ENCODE measurements at regions not wholly inside any gene's neighbourhood (a gene's known extent, or its start where the extent isn't known, plus 50 kb on each side); places are given as distances from the start of the nearest gene placed in this dataset.

- DNase-seq (ENCODE audit: low read depth in 2 of 2): no peak
These were observed 879.7 kb downstream of the QKI start for GRCh38 chr6:164294047-164294784.

GRCh38 chr6:164291224-164291623 is 876.7 kb downstream of the QKI start:
- DNase-seq (ENCODE audit: low read depth in 2 of 2): no peak

GRCh38 chr6:164290101-164290500 is 875.6 kb downstream of the QKI start:
- no peak for DNase-seq (ENCODE audit: low read depth in 2 of 2)

- DNase-seq (ENCODE audit: low read depth in 2 of 2): no peak
These were observed 871.5 kb downstream of the QKI start for GRCh38 chr6:164286011-164286410.

GRCh38 chr6:164283574-164283973 is 869.1 kb downstream of the QKI start:
- DNase-seq (ENCODE audit: low read depth in 2 of 2): no peak

GRCh38 chr6:164276211-164276610 is 861.7 kb downstream of the QKI start:
- DNase-seq (ENCODE audit: low read depth in 2 of 2): no peak

- no peak for DNase-seq (ENCODE audit: low read depth in 2 of 2)
These were observed 861.3 kb downstream of the QKI start for GRCh38 chr6:164275773-164276172.

GRCh38 chr6:164274493-164274892 is 860.0 kb downstream of the QKI start:
- DNase-seq (ENCODE audit: low read depth in 2 of 2): no peak

- no peak for DNase-seq (ENCODE audit: low read depth in 2 of 2)
These were observed 859.0 kb downstream of the QKI start for GRCh38 chr6:164273491-164273890.

- DNase-seq (ENCODE audit: low read depth in 2 of 2): no peak
These were observed 852.3 kb downstream of the QKI start for GRCh38 chr6:164266851-164267250.

GRCh38 chr6:164262348-164262747 is 847.8 kb downstream of the QKI start:
- DNase-seq (ENCODE audit: low read depth in 2 of 2): no peak

- no peak for DNase-seq (ENCODE audit: low read depth in 2 of 2)
These were observed 843.9 kb downstream of the QKI start for GRCh38 chr6:164258421-164258820.

GRCh38 chr6:164252948-164253347 is 838.4 kb downstream of the QKI start:
- DNase-seq (ENCODE audit: low read depth in 2 of 2): no peak

- DNase-seq (ENCODE audit: low read depth in 2 of 2): no peak
These were observed 837.8 kb downstream of the QKI start for GRCh38 chr6:164252291-164252690.

GRCh38 chr6:164247106-164247505 is 832.6 kb downstream of the QKI start:
- DNase-seq (ENCODE audit: low read depth in 2 of 2): no peak

GRCh38 chr6:164246082-164246481 is 831.6 kb downstream of the QKI start:
- DNase-seq (ENCODE audit: low read depth in 2 of 2): no peak

GRCh38 chr6:164243949-164244348 is 829.4 kb downstream of the QKI start:
- DNase-seq (ENCODE audit: low read depth in 2 of 2): no peak

GRCh38 chr6:164243012-164243610 is 828.6 kb downstream of the QKI start:
- no peak for DNase-seq (ENCODE audit: low read depth in 2 of 2)

- DNase-seq (ENCODE audit: low read depth in 2 of 2): no peak
These were observed 816.3 kb downstream of the QKI start for GRCh38 chr6:164230804-164231203.

GRCh38 chr6:164230259-164230658 is 815.7 kb downstream of the QKI start:
- DNase-seq (ENCODE audit: low read depth in 2 of 2): no peak

GRCh38 chr6:164229716-164230115 is 815.2 kb downstream of the QKI start:
- no peak for DNase-seq (ENCODE audit: low read depth in 2 of 2)

GRCh38 chr6:164227952-164228522 is 813.5 kb downstream of the QKI start:
- no peak for DNase-seq (ENCODE audit: low read depth in 2 of 2)

GRCh38 chr6:164216839-164217238 is 802.3 kb downstream of the QKI start:
- DNase-seq (ENCODE audit: low read depth in 2 of 2): no peak

All from stimulated activated CD8-positive, alpha-beta memory T cell treated with anti-CD3 and anti-CD28 coated beads, Interleukin-7, amount 100 ng/mL, for 1 hour (primary cell).